HG02642 (cell line): ENCODE measurements at regions not wholly inside any gene's neighbourhood (a gene's known extent, or its start where the extent isn't known, plus 50 kb on each side); places are given as distances from the start of the nearest gene placed in this dataset.
"Not testable (repeated sequence)": the region's sequence is repeated elsewhere in the genome, so short reads cannot be mapped to it uniquely, and the experiment has no call there.

Source experiments
- ATAC-seq: cut with Tn5 transposase; IDR thresholded peaks from one replicate; pipeline ENCODE4 v1.9.1; 2021; ENCODE audit warnings: mild to moderate bottlenecking; ENCODE audit not compliant: unreplicated experiment, poor library complexity

DNA sequence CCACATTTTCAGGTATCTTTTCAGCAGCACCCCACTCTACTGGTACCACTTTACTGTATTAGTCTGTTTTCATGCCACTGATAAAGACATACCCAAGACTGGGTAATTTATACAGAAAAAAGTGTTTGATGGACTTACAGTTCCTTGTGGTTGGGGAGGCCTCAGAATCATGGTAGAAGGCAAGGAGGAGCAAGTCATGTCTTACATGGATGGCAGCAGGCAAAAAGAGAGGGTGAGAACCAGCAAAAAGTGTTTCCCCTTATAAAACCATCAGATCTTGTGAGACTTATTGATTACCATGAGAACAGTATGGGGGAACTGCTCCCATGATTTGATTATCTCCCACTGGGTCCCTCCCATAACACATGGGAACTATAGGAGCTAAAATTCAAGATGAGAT is 685.9 kb downstream of the NYAP2 start:
- not testable (repeated sequence) for ATAC-seq

DNA sequence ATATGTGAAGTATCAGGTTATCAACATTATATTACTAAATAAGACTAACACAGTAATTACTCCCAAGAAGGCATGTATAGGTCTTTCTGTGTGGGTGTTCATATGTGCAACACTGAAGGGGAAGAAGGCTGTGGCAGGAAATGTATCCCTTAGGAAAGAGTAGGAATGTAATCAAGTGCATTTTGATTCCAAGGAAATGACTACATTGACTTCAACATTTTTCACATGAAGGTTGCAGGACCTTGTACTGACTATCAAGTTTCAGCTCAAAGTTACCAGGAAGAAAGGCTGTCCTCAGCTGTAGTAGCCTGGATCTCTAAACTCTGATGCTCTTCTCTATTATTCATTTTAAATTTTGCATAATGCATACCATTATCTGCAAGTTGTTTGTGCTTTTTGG is 680.8 kb downstream of the NYAP2 start:
- no peak for ATAC-seq

GRCh38 chr2:226079671-226080181 is 680.2 kb downstream of the NYAP2 start:
- no peak for ATAC-seq

- ATAC-seq = no peak
Observed at GRCh38 chr2:226079196-226079595, 679.7 kb downstream of the NYAP2 start.

DNA sequence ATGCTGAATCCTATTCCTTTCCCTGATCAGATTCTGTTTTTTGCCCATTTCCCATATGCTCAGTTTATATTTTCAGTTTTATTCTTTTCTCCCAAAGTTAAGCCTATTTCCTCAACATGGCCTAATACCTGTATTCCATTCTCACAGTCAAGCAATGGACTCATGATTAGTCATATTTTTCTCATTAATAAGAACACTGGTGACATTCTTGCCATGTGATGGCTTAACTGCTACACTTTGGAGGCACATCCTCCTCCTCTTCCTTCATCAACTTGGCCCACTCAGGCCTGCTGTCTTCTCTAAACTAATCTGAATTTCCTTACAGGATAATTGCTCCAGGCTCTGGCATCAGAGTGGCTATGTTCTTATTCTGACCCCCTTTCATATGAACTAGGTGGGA is 679.2 kb downstream of the NYAP2 start:
- no peak for ATAC-seq

- no peak for ATAC-seq
Observed at GRCh38 chr2:226077841-226078240, 678.3 kb downstream of the NYAP2 start.

DNA sequence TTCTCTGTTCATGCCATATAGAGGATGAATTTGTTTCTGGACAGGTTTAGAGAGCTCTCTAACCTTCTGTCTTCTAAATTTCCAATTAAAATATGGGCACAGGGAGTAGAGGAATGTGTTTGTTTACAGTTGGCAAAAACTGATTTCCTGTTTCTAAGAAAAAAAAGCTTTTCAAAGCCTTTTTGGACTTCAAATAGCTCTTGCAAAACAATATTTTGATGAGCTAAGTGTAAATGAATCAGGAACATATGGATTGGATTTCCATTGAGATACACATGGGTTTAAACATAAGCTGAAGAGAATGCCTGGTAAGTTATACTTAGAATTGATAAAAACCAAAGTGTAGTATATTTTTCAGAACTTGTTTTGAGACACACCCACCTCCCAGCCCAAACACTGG is 677.5 kb downstream of the NYAP2 start:
- no peak for ATAC-seq

DNA sequence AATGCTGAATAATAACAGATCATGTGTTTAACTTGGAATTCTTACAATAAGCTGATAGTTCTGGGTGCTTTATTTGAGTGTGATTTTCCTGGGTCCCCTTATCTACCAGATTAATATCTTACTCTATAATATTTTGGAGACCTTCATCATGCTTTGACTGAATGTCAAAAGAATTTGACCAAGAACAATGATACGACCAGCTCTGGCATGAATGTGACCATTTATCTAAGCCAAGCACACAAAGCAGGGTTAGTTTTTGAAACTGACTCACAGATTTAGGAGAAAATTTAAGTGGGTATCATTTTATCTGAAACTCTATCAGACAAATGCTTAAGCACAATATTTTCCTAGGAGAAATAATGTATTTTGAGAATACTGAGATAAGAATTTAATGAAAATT is 677.0 kb downstream of the NYAP2 start:
- no peak for ATAC-seq

DNA sequence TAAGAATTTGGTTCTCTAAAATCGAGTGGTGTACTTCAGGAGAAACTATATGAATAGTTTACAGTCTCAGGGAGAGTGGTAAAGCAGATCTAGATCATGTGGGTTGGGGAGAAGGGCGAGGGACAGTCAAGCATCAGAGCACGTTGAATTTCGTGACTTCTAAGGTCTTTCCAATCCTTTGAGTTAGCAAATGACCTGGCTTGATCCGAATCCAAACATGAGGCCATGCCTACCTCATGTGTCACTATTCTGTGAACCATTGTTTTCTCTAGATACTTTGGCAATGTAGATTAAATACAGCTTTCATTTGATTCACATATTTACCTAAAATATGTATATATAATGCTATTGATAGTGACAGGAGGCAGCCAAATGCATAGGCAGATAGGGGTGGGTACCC is 674.9 kb downstream of the NYAP2 start:
- ATAC-seq = no peak

- ATAC-seq = no peak
Observed at GRCh38 chr2:226073496-226074160, 674.1 kb downstream of the NYAP2 start.

GRCh38 chr2:226066873-226067272 is 667.4 kb downstream of the NYAP2 start:
- no peak for ATAC-seq

- no peak for ATAC-seq
Observed at GRCh38 chr2:226066391-226066790, 666.9 kb downstream of the NYAP2 start.

GRCh38 chr2:226064932-226065570 is 665.5 kb downstream of the NYAP2 start:
- ATAC-seq = no peak

DNA sequence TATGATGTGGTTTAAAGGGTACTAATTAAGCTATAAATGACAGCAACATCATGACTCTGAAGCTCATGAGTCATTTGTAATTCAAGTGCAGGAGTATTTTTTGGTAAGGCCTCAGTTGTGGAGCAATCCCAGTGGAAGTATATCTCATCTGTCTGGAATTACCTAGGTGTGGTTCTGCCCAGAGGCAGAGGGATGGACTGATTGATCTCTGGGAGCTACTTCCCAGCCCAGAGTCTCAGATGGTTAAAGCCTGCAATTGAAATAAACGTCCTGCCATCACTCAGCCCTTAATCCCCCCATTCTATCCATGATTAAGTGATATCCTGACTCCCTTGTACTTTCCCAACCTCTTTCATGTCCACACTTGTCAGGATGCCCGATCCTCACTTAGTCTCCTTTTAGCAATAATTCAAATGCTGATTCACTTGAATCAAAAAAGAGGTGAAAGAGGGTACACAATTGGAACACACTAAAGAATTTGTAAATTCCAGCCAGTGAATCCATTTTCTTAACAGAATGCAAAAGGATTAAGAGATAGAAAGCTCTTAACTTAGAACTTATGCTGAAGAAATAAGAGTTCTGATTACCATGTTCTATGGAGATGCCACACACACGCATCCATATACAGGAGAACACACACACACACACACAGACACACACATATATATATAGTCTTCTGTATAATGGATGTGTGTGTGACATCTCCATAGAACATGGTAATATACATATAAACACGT is 664.4 kb downstream of the NYAP2 start:
- ATAC-seq = no peak

GRCh38 chr2:226059961-226060627 is 660.6 kb downstream of the NYAP2 start:
- ATAC-seq = no peak

GRCh38 chr2:226057914-226058313 is 658.4 kb downstream of the NYAP2 start:
- ATAC-seq = no peak

DNA sequence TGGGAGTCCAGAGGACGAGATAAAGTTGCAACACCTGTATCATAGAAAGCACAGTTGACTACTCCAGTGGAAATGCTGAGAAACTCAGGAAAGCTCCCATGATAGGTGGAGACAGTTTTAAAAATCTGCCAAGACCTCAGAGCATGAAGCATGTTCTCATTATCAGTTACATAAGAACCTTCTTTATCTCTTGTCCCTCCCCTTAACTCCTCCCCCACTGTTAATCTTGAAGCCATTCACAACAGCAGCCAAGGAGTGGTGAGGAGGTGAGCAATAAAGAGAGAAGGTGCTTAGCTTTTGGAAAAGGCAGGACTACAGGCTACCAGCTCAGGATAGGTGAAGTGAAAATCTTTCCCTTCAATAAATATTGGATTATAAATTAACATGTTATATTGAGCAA is 657.9 kb downstream of the NYAP2 start:
- no peak for ATAC-seq

DNA sequence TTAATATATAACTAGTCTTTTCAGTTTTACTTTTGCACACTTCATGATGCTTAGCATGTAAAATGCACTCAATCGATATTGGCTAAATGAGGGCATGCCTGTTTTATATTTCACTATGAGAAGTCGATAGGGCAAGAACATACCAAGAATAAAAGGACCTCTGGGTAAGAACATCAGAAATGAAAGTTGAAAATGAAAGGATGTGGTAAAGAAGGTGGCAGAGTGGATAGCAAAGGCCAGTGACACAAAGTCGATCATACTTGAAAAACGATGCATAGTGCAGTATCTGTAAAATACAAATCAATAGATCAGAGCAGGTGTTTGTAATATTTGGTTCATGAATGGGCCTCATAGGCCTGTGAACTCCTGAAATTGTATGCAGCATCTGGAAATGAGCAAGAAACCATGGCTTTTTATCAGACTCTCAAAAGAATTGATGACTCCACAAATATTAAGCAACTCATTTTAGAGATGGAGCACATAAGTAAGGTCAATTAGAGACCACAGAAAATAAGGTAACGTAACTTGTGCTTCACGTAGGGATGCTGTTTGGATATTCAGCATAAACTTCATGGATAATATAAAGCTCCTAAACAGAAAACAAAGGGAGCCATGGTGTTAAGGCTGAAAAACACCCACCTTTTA is 653.4 kb downstream of the NYAP2 start:
- no peak for ATAC-seq

DNA sequence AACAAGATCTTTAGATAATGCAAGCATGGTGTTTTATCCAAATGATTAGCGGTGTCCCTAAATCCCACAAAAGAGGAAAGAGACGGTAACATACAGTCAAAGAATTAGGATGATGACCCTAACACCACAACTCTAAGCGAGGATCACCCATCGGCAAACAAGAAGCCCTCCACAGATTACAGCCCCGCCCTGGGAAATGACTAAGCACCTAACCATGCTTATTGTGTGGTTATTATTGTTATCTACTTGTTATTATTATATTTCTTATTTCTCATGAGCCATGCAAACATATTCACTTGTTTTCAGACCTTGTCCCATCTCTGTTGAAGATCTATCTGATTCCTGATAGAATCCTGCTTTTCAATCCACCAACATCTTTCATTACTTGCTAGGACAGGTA is 651.3 kb downstream of the NYAP2 start:
- ATAC-seq = no peak

DNA sequence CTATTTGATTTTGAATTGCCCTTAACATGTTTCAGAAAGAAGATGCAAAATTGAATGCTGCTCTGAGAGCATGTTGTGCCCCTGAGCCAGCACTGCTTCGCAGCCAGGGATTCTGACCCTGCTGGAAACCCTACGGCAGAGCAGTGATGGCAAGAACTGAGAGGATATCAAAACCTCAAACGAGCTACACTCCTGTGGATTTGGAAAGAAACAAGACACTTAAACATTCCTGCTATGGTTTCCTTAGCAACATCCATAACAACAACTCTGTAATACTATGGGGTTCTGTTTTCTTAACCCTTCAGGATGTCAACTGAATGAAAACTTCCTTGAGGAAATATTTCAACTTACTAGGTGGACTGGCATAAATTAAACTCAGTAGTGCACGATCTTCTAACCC is 649.1 kb downstream of the NYAP2 start:
- no peak for ATAC-seq
